ENCODE measurements at regions not wholly inside any gene's neighbourhood (a gene's known extent, or its start where the extent isn't known, plus 50 kb on each side); places are given as distances from the start of the nearest gene placed in this dataset.
"Not testable (repeated sequence)": the region's sequence is repeated elsewhere in the genome, so short reads cannot be mapped to it uniquely, and the experiment has no call there.

DNA sequence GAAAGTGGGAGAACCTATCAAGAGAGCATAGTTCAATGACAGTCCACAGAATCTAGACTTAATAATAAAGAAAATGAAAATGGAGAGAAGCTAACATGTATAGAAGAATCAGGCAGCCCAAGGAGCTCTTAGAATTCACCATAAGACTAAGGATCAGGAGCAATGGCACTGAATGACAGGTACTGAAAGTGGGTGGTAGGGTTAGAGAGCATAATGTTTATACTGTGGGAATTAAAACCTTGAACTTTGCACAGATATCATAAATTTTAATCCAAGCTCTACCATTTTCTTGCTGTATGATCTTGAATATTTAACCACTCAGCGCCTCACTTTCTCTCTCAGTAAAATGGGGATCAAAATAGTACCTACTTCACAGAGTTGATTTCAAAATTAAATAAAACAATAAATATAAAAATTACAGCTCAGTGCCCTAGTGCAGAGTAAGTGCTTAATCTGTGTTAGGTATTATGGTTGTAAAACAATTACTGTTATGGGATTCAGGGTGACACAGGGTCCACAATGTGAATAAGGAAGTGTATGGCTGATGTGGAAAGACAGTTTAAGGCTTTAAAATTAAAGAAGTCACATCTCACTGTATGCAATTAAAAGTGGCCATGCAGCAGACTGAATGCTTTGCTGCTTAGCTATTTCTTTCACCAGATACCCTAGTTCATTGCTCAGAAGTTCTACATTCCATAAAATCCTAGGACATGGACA, 319.8 kb downstream of the HINT1 start:
- no peaks in the 10 kb centered on the region for H3K4me1 ChIP-seq
- no peak for DNase-seq (ENCODE audit: low spot score)
- no peaks in the 10 kb centered on the region for H3K79me2 ChIP-seq (ENCODE audit: low read depth)
- H4K20me1 ChIP-seq (ENCODE audit: low read depth): no peaks in the 10 kb centered on the region
- H3K4me2 ChIP-seq: no peak overlapping the region
- Mint-ChIP-seq H3K4me1 (no peaks in the 10 kb centered on the region), H3K9me3 (peaks cover 7% of the 10 kb centered on the region), H3K36me3 (no peaks in the 10 kb centered on the region), H3K27ac (no peak overlapping the region), H3K27me3 (ENCODE audit: insufficient read depth, low read depth) (peaks cover 2% of the 10 kb centered on the region), H3K4me3 (no peak overlapping the region)
- no peak for TF ChIP-seq EZH2 (IDR thresholded peaks at IDR 0.05)
- no peak for TF ChIP-seq EZH2phosphoT487 (IDR thresholded peaks at IDR 0.05)
- TF ChIP-seq, protein P1, sequence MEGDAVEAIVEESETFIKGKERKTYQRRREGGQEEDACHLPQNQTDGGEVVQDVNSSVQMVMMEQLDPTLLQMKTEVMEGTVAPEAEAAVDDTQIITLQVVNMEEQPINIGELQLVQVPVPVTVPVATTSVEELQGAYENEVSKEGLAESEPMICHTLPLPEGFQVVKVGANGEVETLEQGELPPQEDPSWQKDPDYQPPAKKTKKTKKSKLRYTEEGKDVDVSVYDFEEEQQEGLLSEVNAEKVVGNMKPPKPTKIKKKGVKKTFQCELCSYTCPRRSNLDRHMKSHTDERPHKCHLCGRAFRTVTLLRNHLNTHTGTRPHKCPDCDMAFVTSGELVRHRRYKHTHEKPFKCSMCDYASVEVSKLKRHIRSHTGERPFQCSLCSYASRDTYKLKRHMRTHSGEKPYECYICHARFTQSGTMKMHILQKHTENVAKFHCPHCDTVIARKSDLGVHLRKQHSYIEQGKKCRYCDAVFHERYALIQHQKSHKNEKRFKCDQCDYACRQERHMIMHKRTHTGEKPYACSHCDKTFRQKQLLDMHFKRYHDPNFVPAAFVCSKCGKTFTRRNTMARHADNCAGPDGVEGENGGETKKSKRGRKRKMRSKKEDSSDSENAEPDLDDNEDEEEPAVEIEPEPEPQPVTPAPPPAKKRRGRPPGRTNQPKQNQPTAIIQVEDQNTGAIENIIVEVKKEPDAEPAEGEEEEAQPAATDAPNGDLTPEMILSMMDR (IDR thresholded peaks at IDR 0.05): no peak
- no peak overlapping the region for H3K9ac ChIP-seq
- no peak overlapping the region for H3K4me3 ChIP-seq
- no peak overlapping the region for H3K27ac ChIP-seq
- no peaks in the 10 kb centered on the region for H3F3A ChIP-seq (ENCODE audit: low read depth)
- no peak overlapping the region for H2AFZ ChIP-seq (replicated peaks)
- H3K27me3 ChIP-seq: no peaks in the 10 kb centered on the region
- H3K36me3 ChIP-seq: no peaks in the 10 kb centered on the region
- no peaks in the 10 kb centered on the region for H3K9me3 ChIP-seq (ENCODE audit: low read depth)

DNA sequence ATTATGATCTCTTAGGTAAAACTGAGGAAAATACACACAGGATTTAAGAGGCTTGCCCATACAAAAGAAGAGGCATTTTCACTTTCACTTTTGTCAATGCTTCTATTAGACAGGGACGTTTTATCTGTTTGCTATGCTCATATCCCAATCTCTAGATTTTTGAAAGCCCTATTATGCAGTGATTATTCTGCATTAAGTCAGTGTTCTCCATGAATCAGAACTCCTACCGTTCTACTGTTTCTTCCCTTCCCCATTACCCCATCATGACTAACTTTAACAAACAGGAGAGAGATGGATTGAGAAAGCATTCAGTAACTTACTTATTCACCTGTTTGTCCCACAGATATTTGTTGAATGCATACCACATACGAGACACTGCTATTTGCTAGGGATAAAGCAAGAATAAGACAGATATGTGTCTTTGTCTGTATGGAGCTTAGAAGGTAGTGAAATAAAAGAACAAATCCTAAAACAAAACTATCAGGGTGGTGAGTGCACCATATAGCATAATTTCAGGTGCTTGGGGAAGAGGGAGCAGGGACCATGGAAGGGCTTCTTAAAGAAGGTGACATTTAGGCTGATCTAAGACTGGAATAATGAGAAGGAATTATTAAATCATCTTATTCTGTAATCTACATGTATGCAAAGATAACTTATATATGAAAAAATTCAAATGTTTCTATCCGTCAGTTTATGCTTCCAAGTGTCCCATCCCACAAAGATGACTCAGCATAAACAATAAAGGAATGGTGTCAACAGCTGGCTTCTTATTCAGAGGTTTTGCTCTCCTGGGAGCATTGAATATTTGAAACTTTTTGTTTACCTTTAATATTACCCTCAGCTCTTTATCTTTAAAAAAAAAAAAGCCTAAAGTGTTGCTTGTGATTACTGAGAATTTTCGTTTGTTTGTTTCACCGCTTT, 328.1 kb downstream of the HINT1 start:
- Mint-ChIP-seq H3K27ac (peak overlapping the region; percentile 15), H3K9me3 (no peaks in the 10 kb centered on the region), H3K36me3 (no peaks in the 10 kb centered on the region), H3K27me3 (ENCODE audit: insufficient read depth, low read depth) (peaks cover 2% of the 10 kb centered on the region), H3K4me1 (peaks cover 8% of the 10 kb centered on the region), H3K4me3 (no peak overlapping the region)
- H3K79me2 ChIP-seq (ENCODE audit: low read depth): no peaks in the 10 kb centered on the region
- no peak overlapping the region for H3K4me3 ChIP-seq
- no peaks in the 10 kb centered on the region for H3K4me1 ChIP-seq
- no peaks in the 10 kb centered on the region for H4K20me1 ChIP-seq (ENCODE audit: low read depth)
- H3K27me3 ChIP-seq: no peaks in the 10 kb centered on the region
- H3K9ac ChIP-seq: no peak overlapping the region
- no peaks in the 10 kb centered on the region for H3F3A ChIP-seq (ENCODE audit: low read depth)
- H2AFZ ChIP-seq (replicated peaks): peak overlapping the region; percentile 53
- no peaks in the 10 kb centered on the region for H3K36me3 ChIP-seq
- no peaks in the 10 kb centered on the region for H3K9me3 ChIP-seq (ENCODE audit: low read depth)
- H3K27ac ChIP-seq: no peak overlapping the region
- H3K4me2 ChIP-seq: no peak overlapping the region
- TF ChIP-seq, protein P1 (IDR thresholded peaks at IDR 0.05): no peak
- TF ChIP-seq EZH2 (IDR thresholded peaks at IDR 0.05): no peak
- no peak for TF ChIP-seq EZH2phosphoT487 (IDR thresholded peaks at IDR 0.05)
- DNase-seq (ENCODE audit: low spot score): no peak

DNA sequence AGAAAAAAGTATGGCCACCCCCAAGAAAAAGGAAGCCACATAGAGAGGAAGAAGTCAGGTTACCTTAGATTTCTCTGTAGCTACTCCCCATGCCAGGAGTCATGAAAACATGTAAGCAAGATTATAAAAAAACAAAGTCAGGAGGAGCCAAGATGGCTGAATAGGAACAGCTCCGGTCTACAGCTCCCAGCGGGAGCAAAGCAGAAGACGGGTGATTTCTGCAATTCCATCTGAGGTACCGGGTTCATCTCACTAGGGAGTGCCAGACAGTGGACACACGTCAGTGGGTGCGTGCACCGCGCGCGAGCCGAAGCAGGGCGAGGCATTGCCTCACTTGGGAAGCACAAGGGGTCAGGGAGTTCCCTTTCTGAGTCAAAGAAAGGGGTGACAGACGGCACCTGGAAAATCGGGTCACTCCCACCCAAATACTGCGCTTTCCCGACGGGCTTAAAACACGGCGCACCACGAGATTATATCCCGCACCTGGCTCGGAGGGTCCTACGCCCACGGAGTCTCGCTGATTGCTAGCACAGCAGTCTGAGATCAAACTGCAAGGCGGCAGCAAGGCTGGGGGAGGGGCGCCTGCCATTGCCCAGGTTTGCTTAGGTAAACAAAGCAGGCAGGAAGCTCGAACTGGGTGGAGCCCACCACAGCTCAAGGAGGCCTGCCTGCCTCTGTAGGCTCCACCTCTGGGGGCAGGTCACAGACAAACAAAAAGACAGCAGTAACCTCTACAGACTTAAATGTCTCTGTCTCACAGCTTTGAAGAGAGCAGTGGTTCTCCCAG, 347.3 kb downstream of the HINT1 start:
- not testable (repeated sequence) for DNase-seq (ENCODE audit: low spot score); H3K79me2 ChIP-seq (ENCODE audit: low read depth); H3K27ac Mint-ChIP-seq; H3K27me3 Mint-ChIP-seq (ENCODE audit: insufficient read depth, low read depth); H3K9ac ChIP-seq; H3K36me3 ChIP-seq; H3K27me3 ChIP-seq; H4K20me1 ChIP-seq (ENCODE audit: low read depth); H3K9me3 Mint-ChIP-seq; H2AFZ ChIP-seq (replicated peaks); H3K4me2 ChIP-seq; H3K4me1 ChIP-seq; H3K4me1 Mint-ChIP-seq; H3K4me3 Mint-ChIP-seq; H3K27ac ChIP-seq; H3K9me3 ChIP-seq (ENCODE audit: low read depth); H3K4me3 ChIP-seq; H3F3A ChIP-seq (ENCODE audit: low read depth); H3K36me3 Mint-ChIP-seq

Data from neural progenitor cell (in vitro differentiated cells).